Neural cell (in vitro differentiated cells): ENCODE measurements at regions not wholly inside any gene's neighbourhood (a gene's known extent, or its start where the extent isn't known, plus 50 kb on each side); places are given as distances from the start of the nearest gene placed in this dataset.

ENCODE experiments used
- CTCF ChIP-seq: fragments of 450-650 bp; IDR thresholded peaks from 2 replicates; pipeline ENCODE4 v1.5.1; 2014; ENCODE audit warnings: antibody characterized with exemption, mild to moderate bottlenecking, moderate library complexity; ENCODE audit not compliant: poor library complexity, severe bottlenecking
- EP300 ChIP-seq: fragments of 450-650 bp; conservative IDR thresholded peaks from 2 replicates; pipeline ENCODE4 v1.6.1; 2014; ENCODE audit warnings: antibody characterized with exemption, mild to moderate bottlenecking, moderate library complexity; ENCODE audit not compliant: poor library complexity, severe bottlenecking
- EZH2 ChIP-seq: fragments of 200-600, 300-800 bp; shearing (Covaris generic), sonication (generic); IDR thresholded peaks from 2 replicates; pipeline ENCODE4 v1.6.1; 2014; ENCODE audit warnings: antibody characterized with exemption, low read length, borderline replicate concordance, mild to moderate bottlenecking; ENCODE audit not compliant: insufficient read depth, poor library complexity, severe bottlenecking
- POLR2AphosphoS5 ChIP-seq: IDR thresholded peaks from 2 replicates; pipeline ENCODE4 v1.6.1; 2012
- RAD21 ChIP-seq: fragments of 450-650 bp; conservative IDR thresholded peaks from 2 replicates; pipeline ENCODE4 v1.6.1; 2014; ENCODE audit warnings: antibody characterized with exemption, mild to moderate bottlenecking, moderate library complexity
- SMC3 ChIP-seq: fragments of 450-650 bp; conservative IDR thresholded peaks from 2 replicates; pipeline ENCODE4 v1.6.1; 2014; ENCODE audit warnings: antibody characterized with exemption, mild to moderate bottlenecking, moderate library complexity; ENCODE audit not compliant: poor library complexity
- TAF1 ChIP-seq: IDR thresholded peaks from 2 replicates; pipeline ENCODE4 v1.6.1; 2012; ENCODE audit warnings: low read depth

DNA sequence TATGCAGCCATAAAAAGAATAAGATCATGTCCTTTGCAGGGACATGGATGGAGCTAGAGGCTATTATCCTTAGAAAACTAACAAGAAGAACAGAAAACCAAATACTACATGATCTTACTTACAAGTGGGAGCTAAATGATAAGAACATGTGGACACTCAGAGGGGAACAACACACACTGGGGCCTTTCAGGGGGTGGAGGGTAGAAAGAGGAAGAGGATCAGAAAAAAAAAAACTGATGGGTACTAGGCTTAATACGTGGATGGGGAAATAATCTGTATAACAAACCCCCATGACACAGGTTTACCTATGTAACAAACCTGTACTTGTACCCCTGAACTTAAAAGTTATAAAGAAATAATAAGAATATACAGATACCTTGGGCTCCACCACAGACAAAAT is 514.2 kb downstream of the ARL4A start:
- TF ChIP-seq TAF1 (no peak), CTCF (no peak), EZH2 (no peak), EP300 (no peak), RAD21 (no peak), POLR2AphosphoS5 (no peak), SMC3 (no peak)
